Glutamatergic neuron (in vitro differentiated cells): ENCODE measurements at regions not wholly inside any gene's neighbourhood (a gene's known extent, or its start where the extent isn't known, plus 50 kb on each side); places are given as distances from the start of the nearest gene placed in this dataset.

Experiments
- DNase-seq: peaks from one replicate; pipeline ENCODE4 v3.0.0; 2022
- H3K27ac Mint-ChIP-seq: one replicate; pipeline ENCODE4 v1.8.0; 2020; ENCODE audit warnings: mild to moderate bottlenecking, mixed read lengths, inconsistent platforms; ENCODE audit not compliant: unreplicated experiment
- H3K27me3 Mint-ChIP-seq: one replicate; pipeline ENCODE4 v1.8.0; 2020; ENCODE audit warnings: mild to moderate bottlenecking, moderate library complexity, mixed read lengths, inconsistent platforms; ENCODE audit not compliant: unreplicated experiment
- H3K36me3 Mint-ChIP-seq: one replicate; pipeline ENCODE4 v1.8.0; 2020; ENCODE audit warnings: mild to moderate bottlenecking, mixed read lengths, inconsistent platforms; ENCODE audit not compliant: unreplicated experiment
- H3K4me1 Mint-ChIP-seq: one replicate; pipeline ENCODE4 v1.8.0; 2020; ENCODE audit warnings: mild to moderate bottlenecking, low read depth, mixed read lengths, inconsistent platforms; ENCODE audit not compliant: unreplicated experiment
- H3K4me3 Mint-ChIP-seq: one replicate; pipeline ENCODE4 v1.8.0; 2020; ENCODE audit warnings: mild to moderate bottlenecking, mixed read lengths, inconsistent platforms; ENCODE audit not compliant: unreplicated experiment
- H3K9me3 Mint-ChIP-seq: one replicate; pipeline ENCODE4 v1.8.0; 2020; ENCODE audit warnings: mild to moderate bottlenecking, moderate library complexity, mixed read lengths, inconsistent platforms; ENCODE audit not compliant: unreplicated experiment
- TF ChIP-seq, protein P1 (sequence below): fragments of 200-600 bp; sonication (generic); IDR thresholded peaks from one replicate; pipeline ENCODE4 v1.5.0; 2021; ENCODE audit not compliant: partially characterized antibody, unreplicated experiment

DNA sequence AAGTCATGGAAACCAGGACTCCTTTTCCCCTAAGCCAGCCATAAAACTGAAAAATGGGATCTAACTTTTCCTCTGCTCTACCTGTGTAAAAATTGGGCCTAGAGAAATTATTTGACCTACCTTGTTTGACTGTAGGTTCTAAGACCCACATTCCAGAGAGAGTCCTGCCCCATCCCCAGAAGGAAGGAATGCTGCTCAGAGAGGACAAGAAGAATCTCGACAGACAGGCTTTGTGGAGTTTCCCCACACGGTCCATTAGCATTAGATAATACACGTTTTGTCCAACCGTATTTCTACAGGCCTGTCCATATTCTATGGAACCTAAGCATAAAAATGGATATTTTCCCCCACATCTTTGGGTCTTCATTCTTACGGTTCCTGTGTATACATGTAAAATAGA, 403.3 kb downstream of the METTL4 start:
- DNase-seq = no peak
- H3K4me1 Mint-ChIP-seq = peaks cover 6% of the 10 kb centered on the region
- no peaks in the 10 kb centered on the region for H3K36me3 Mint-ChIP-seq
- no peaks in the 10 kb centered on the region for H3K9me3 Mint-ChIP-seq
- TF ChIP-seq, protein P1, sequence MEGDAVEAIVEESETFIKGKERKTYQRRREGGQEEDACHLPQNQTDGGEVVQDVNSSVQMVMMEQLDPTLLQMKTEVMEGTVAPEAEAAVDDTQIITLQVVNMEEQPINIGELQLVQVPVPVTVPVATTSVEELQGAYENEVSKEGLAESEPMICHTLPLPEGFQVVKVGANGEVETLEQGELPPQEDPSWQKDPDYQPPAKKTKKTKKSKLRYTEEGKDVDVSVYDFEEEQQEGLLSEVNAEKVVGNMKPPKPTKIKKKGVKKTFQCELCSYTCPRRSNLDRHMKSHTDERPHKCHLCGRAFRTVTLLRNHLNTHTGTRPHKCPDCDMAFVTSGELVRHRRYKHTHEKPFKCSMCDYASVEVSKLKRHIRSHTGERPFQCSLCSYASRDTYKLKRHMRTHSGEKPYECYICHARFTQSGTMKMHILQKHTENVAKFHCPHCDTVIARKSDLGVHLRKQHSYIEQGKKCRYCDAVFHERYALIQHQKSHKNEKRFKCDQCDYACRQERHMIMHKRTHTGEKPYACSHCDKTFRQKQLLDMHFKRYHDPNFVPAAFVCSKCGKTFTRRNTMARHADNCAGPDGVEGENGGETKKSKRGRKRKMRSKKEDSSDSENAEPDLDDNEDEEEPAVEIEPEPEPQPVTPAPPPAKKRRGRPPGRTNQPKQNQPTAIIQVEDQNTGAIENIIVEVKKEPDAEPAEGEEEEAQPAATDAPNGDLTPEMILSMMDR = no peak
- no peaks in the 10 kb centered on the region for H3K27me3 Mint-ChIP-seq
- no peak overlapping the region for H3K27ac Mint-ChIP-seq
- no peak overlapping the region for H3K4me3 Mint-ChIP-seq

GRCh38 chr18:2169656-2170055, 401.6 kb downstream of the METTL4 start:
- Mint-ChIP-seq H3K27ac (no peak overlapping the region), H3K4me1 (peaks cover 6% of the 10 kb centered on the region), H3K4me3 (no peak overlapping the region), H3K36me3 (no peaks in the 10 kb centered on the region), H3K9me3 (no peaks in the 10 kb centered on the region), H3K27me3 (no peaks in the 10 kb centered on the region)
- no peak for DNase-seq
- TF ChIP-seq, protein P1 = no peak

GRCh38 chr18:2171840-2172625, 399.3 kb downstream of the METTL4 start:
- DNase-seq = no peak
- Mint-ChIP-seq H3K4me1 (peaks cover 6% of the 10 kb centered on the region), H3K27ac (no peak overlapping the region), H3K4me3 (no peak overlapping the region), H3K27me3 (no peaks in the 10 kb centered on the region), H3K36me3 (no peaks in the 10 kb centered on the region), H3K9me3 (no peaks in the 10 kb centered on the region)
- TF ChIP-seq, protein P1 = no peak

- no peak overlapping the region for H3K4me3 Mint-ChIP-seq
- H3K4me1 Mint-ChIP-seq = peaks cover 6% of the 10 kb centered on the region
- H3K9me3 Mint-ChIP-seq = no peaks in the 10 kb centered on the region
- TF ChIP-seq, protein P1 = no peak
- no peak for DNase-seq
- no peak overlapping the region for H3K27ac Mint-ChIP-seq
- H3K36me3 Mint-ChIP-seq = no peaks in the 10 kb centered on the region
- H3K27me3 Mint-ChIP-seq = no peaks in the 10 kb centered on the region
These were observed 398.4 kb downstream of the METTL4 start for GRCh38 chr18:2172881-2173280.

DNA sequence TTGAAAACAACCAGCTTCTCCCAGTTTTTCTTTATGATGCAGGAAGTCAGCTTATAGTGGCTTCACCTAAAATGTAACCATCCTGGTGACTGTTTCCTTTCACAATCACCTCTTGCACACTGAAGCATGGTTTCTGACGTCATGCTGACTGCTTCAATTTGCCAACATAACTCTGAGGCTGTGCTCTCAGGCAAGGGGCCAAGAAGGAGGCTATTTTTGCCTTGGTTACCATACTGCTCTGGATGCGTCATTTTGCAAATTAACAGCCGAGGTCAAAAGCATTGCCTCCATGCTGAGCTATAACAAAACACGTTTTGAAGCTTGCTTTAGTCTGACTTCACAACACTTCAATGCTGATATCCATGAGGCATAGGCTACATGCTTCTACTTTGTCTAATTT, 397.8 kb downstream of the METTL4 start:
- TF ChIP-seq, protein P1 = no peak
- Mint-ChIP-seq H3K4me1 (peaks cover 6% of the 10 kb centered on the region), H3K36me3 (no peaks in the 10 kb centered on the region), H3K9me3 (no peaks in the 10 kb centered on the region), H3K27me3 (no peaks in the 10 kb centered on the region), H3K4me3 (no peak overlapping the region), H3K27ac (no peak overlapping the region)
- DNase-seq = no peak
